ENCODE measurements at regions not wholly inside any gene's neighbourhood (a gene's known extent, or its start where the extent isn't known, plus 50 kb on each side); places are given as distances from the start of the nearest gene placed in this dataset.

- H3K4me1 ChIP-seq (ENCODE audit: insufficient read depth, low read length): no peaks in the 10 kb centered on the region
- POLR2A ChIA-PET: no interaction called here
- no peaks in the 10 kb centered on the region for H3K9me3 ChIP-seq (ENCODE audit: low read length)
- BruUV-seq (replicated peaks): no TSS peak
- WGBS (ENCODE audit: low lambda C conversion rate): 6% methylated on average over 5 of the region's 5 CpGs
- no peaks in the 10 kb centered on the region for H3K36me3 ChIP-seq (replicated peaks in 1 of 2; ENCODE audit: control insufficient read depth in 1 of 2, insufficient read depth in 2 of 2, low read length in 2 of 2)
- no peak overlapping the region for H3K4me2 ChIP-seq (ENCODE audit: low read depth, low read length)
- H3K27me3 ChIP-seq (ENCODE audit: control insufficient read depth in 1 of 2, insufficient read depth in 2 of 2, low read length in 2 of 2): peaks cover 0 to 7% of the 10 kb centered on the region in 2 experiments; a peak in 1 of 5 replicates
- no peaks in the 10 kb centered on the region for H4K20me1 ChIP-seq (ENCODE audit: insufficient read depth, low read length)
- ATAC-seq (no peak), DNase-seq (ENCODE audit: low spot score) (no peak), FAIRE-seq (no peak)
- no peaks in the 10 kb centered on the region for H3K79me2 ChIP-seq (ENCODE audit: insufficient read depth, low read length)
- no peak overlapping the region for H3K4me3 ChIP-seq (replicated peaks in 1 of 3; ENCODE audit: insufficient read depth in 1 of 3, low read depth in 2 of 3, low read length in 3 of 3)
- no peak for TF ChIP-seq TERF1 (CRISPR knock-in tag; IDR thresholded peaks at IDR 0.05)
- TF ChIP-seq E2F1 (CRISPR knock-in tag; IDR thresholded peaks at IDR 0.05): no peak
- no peak for TF ChIP-seq THAP8 (CRISPR knock-in tag; IDR thresholded peaks at IDR 0.05; ENCODE audit: borderline replicate concordance)
- TF ChIP-seq SPEN (CRISPR knock-in tag; IDR thresholded peaks at IDR 0.05; ENCODE audit: low read depth): no peak
- TF ChIP-seq CCDC6 (CRISPR knock-in tag; IDR thresholded peaks at IDR 0.05): no peak
- no peak for TF ChIP-seq ZBTB2 (CRISPR knock-in tag; IDR thresholded peaks at IDR 0.05; ENCODE audit: low read depth)
- peak; percentile 81 for TF ChIP-seq MAFF (IDR thresholded peaks at IDR 0.05; ENCODE audit: low read depth, low read length)
- peak; percentile 82 to 91 for TF ChIP-seq MAFK (conservative IDR thresholded peaks at IDR 0.05 in 1 of 2, IDR thresholded peaks at IDR 0.05 in 1 of 2; ENCODE audit: low read length in 2 of 2)
- TF ChIP-seq ZNF629 (CRISPR knock-in tag; conservative IDR thresholded peaks at IDR 0.05): no peak
- no peak for TF ChIP-seq HNRNPLL (IDR thresholded peaks at IDR 0.05; ENCODE audit: low read depth, low read length, poor library complexity, severe bottlenecking)
- no peak for TF ChIP-seq BRD4 (CRISPR knock-in tag; IDR thresholded peaks at IDR 0.05)
- TF ChIP-seq ZNF556 (CRISPR knock-in tag; IDR thresholded peaks at IDR 0.05; ENCODE audit: borderline replicate concordance): no peak
- TF ChIP-seq BORCS8-MEF2B (CRISPR knock-in tag; IDR thresholded peaks at IDR 0.05): no peak
- no peak for TF ChIP-seq RFX3 (CRISPR knock-in tag; IDR thresholded peaks at IDR 0.05)
- TF ChIP-seq PCBP1 (IDR thresholded peaks at IDR 0.05; ENCODE audit: borderline replicate concordance, low read depth, low read length): no peak
- TF ChIP-seq PTBP1 (IDR thresholded peaks at IDR 0.05; ENCODE audit: low read depth, low read length, poor library complexity, severe bottlenecking): no peak
- no peak overlapping the region for H3K9ac ChIP-seq (ENCODE audit: insufficient read depth, low read depth, low read length)
- H2AFZ ChIP-seq (ENCODE audit: low read length): no peak overlapping the region
- CTCF ChIA-PET (ENCODE audit: low intra/inter-chr PET ratio, low total read pairs): no interaction called here
- in situ Hi-C loops (cut with HindIII; ENCODE audit: extremely low pct_ligation_motif_present, low pct_unique_long_range_greater_than_20kb): no loop called here
- H3K27ac ChIP-seq (ENCODE audit: extremely low read length, insufficient read depth, low read length): no peak overlapping the region
- intact Hi-C loops (cut with micrococcal nuclease; ENCODE audit: unreplicated experiment): no loop called here
These were observed 118.8 kb upstream of the MKI67 start for GRCh38 chr10:128245026-128245425.

Data from HepG2 (cell line).